Left ventricle myocardium inferior (tissue), 1 donor: ENCODE measurements at regions not wholly inside any gene's neighbourhood (a gene's known extent, or its start where the extent isn't known, plus 50 kb on each side); places are given as distances from the start of the nearest gene placed in this dataset.

Experiments
- DNase-seq: peaks from one replicate; pipeline ENCODE4 v3.0.0-alpha.2; 2020
- H3K27ac ChIP-seq: fragments of 200-600 bp; replicated peaks from 2 replicates; pipeline ENCODE4 v1.8.0; 2021
- H3K27me3 ChIP-seq: fragments of 200-600 bp; 2 replicates; pipeline ENCODE4 v1.8.0; 2021; ENCODE audit warnings: low read depth
- H3K36me3 ChIP-seq: fragments of 200-600 bp; 2 replicates; pipeline ENCODE4 v1.8.0; 2021
- H3K4me1 ChIP-seq: fragments of 200-600 bp; 2 replicates; pipeline ENCODE4 v1.8.0; 2021
- H3K4me3 ChIP-seq: fragments of 200-600 bp; 2 replicates; pipeline ENCODE4 v1.8.0; 2021; ENCODE audit warnings: mild to moderate bottlenecking, moderate library complexity
- H3K9me3 ChIP-seq: fragments of 200-600 bp; replicated peaks from 2 replicates; pipeline ENCODE4 v1.8.0; 2021
- CTCF ChIP-seq: fragments of 200-600 bp; IDR thresholded peaks from 2 replicates; pipeline ENCODE4 v1.8.0; 2021; ENCODE audit warnings: antibody characterized with exemption, mild to moderate bottlenecking, borderline replicate concordance
- intact Hi-C: fragments of 100-400 bp; cut with micrococcal nuclease; formaldehyde crosslinking; loops from one replicate; pipeline ENCODE4 v1.11.0; 2022
- donor health status: DM: no; HTN: yes; CAD: no; lungs with severe emphysema.

- H3K4me3 ChIP-seq = no peak overlapping the region
- no peak for TF ChIP-seq CTCF
- no peaks in the 10 kb centered on the region for H3K9me3 ChIP-seq
- intact Hi-C loops = no loop called here
- H3K27me3 ChIP-seq = peaks cover 68% of the 10 kb centered on the region
- H3K4me1 ChIP-seq = no peaks in the 10 kb centered on the region
- H3K36me3 ChIP-seq = no peaks in the 10 kb centered on the region
- DNase-seq = no peak
- no peak overlapping the region for H3K27ac ChIP-seq
These were observed 788.0 kb downstream of the BRD1 start for GRCh38 chr22:49039625-49040024.

GRCh38 chr22:49037701-49038245, 789.9 kb downstream of the BRD1 start:
- intact Hi-C loops = no loop called here
- no peak for DNase-seq
- H3K4me1 ChIP-seq = no peaks in the 10 kb centered on the region
- no peak overlapping the region for H3K27ac ChIP-seq
- no peaks in the 10 kb centered on the region for H3K36me3 ChIP-seq
- H3K27me3 ChIP-seq = peaks cover 65% of the 10 kb centered on the region
- TF ChIP-seq CTCF = no peak
- H3K9me3 ChIP-seq = no peaks in the 10 kb centered on the region
- H3K4me3 ChIP-seq = no peak overlapping the region

- no peaks in the 10 kb centered on the region for H3K9me3 ChIP-seq
- no peak for TF ChIP-seq CTCF
- H3K36me3 ChIP-seq = no peaks in the 10 kb centered on the region
- peaks cover 68% of the 10 kb centered on the region for H3K27me3 ChIP-seq
- no peak overlapping the region for H3K4me3 ChIP-seq
- no peak for DNase-seq
- H3K4me1 ChIP-seq = no peaks in the 10 kb centered on the region
- no peak overlapping the region for H3K27ac ChIP-seq
- intact Hi-C loops = no loop called here
These were observed 791.2 kb downstream of the BRD1 start for GRCh38 chr22:49036513-49036912.

GRCh38 chr22:49035818-49036457, 791.7 kb downstream of the BRD1 start:
- H3K27ac ChIP-seq = no peak overlapping the region
- H3K36me3 ChIP-seq = no peaks in the 10 kb centered on the region
- peaks cover 67% of the 10 kb centered on the region for H3K27me3 ChIP-seq
- no peaks in the 10 kb centered on the region for H3K4me1 ChIP-seq
- intact Hi-C loops = no loop called here
- H3K9me3 ChIP-seq = no peaks in the 10 kb centered on the region
- no peak for DNase-seq
- no peak overlapping the region for H3K4me3 ChIP-seq
- TF ChIP-seq CTCF = no peak

- intact Hi-C loops = no loop called here
- Histone ChIP-seq H3K27ac (no peak overlapping the region), H3K27me3 (peaks cover 61% of the 10 kb centered on the region), H3K4me3 (no peak overlapping the region), H3K4me1 (no peaks in the 10 kb centered on the region), H3K36me3 (no peaks in the 10 kb centered on the region), H3K9me3 (no peaks in the 10 kb centered on the region)
- DNase-seq = no peak
- no peak for TF ChIP-seq CTCF
These were observed 792.5 kb downstream of the BRD1 start for GRCh38 chr22:49034836-49035817.
